Aorta (tissue), 5 donors: ENCODE measurements at regions not wholly inside any gene's neighbourhood (a gene's known extent, or its start where the extent isn't known, plus 50 kb on each side); places are given as distances from the start of the nearest gene placed in this dataset.

ENCODE experiments used
- ATAC-seq: fragments of 200-7000 bp; cut with Tn5 transposase; one replicate; pipeline ENCODE4 v1.9.1; 2022; ENCODE audit warnings: moderate library complexity; ENCODE audit not compliant: low FRiP score
- DNase-seq, 2 donors: peaks; one replicate each; pipeline ENCODE4 v3.0.0-alpha.2; 2020
- H3K27ac ChIP-seq, 2 donors: one replicate each; pipeline ENCODE4 v1.5.1; 2013; ENCODE audit warnings: low read length in 2 of 2, mild to moderate bottlenecking in 2 of 2, moderate library complexity in 2 of 2, control low read depth in 1 of 2, inconsistent platforms in 1 of 2, low read depth in 1 of 2
- H3K27me3 ChIP-seq, 2 donors: one replicate each; pipeline ENCODE4 v1.6.1; 2013; ENCODE audit warnings: control low read depth in 1 of 2, low read length in 1 of 2, mild to moderate bottlenecking in 1 of 2, moderate library complexity in 1 of 2; ENCODE audit not compliant: insufficient read depth in 2 of 2, control insufficient read depth in 1 of 2
- H3K36me3 ChIP-seq, 2 donors: one replicate each; pipeline ENCODE4 v1.6.1; 2013; ENCODE audit warnings: control low read depth in 1 of 2, low read length in 1 of 2, mild to moderate bottlenecking in 1 of 2; ENCODE audit not compliant: insufficient read depth in 2 of 2, control insufficient read depth in 1 of 2
- H3K4me1 ChIP-seq, 2 donors: one replicate each; pipeline ENCODE4 v1.6.1; 2013; ENCODE audit warnings: low read length in 2 of 2, control low read depth in 1 of 2, mild to moderate bottlenecking in 1 of 2, moderate library complexity in 1 of 2; ENCODE audit not compliant: insufficient read depth in 2 of 2, control insufficient read depth in 1 of 2
- H3K4me3 ChIP-seq, 2 donors: one replicate each; pipeline ENCODE4 v1.5.1; 2013; ENCODE audit warnings: low read length in 2 of 2, control low read depth in 1 of 2, mild to moderate bottlenecking in 1 of 2
- H3K9me3 ChIP-seq: one replicate; pipeline ENCODE4 v1.6.1; 2013; ENCODE audit warnings: mild to moderate bottlenecking, low read length; ENCODE audit not compliant: control insufficient read depth
- WGBS, 2 donors: extraction: QIAGEN DNeasy Blood & Tissue Kit; methylation state at CpG; one replicate each; pipeline ENCODE4 v1.1.7; 2013; 5-methylcytosine and 5-hydroxymethylcytosine counted together
- intact Hi-C, 2 donors: fragments of 100-400 bp; cut with DNase I; formaldehyde crosslinking; loops; one replicate each; pipeline versions ENCODE4 v1.14.2 to v1.15.0; 2022
- donor health status: healthy with polysubstance abuse.
- donor health status: Bipolar disorder and iron deficiency.
- donor health status: DM: no; HTN: no; CAD: no.
- donor health status: DM: no; HTN: no; CAD: no.
- donor health status: DM: yes; HTN: yes; CAD: no.

- WGBS, 2 donors = 89 to 92% methylated on average over 2 of the region's 2 CpGs
- no peaks in the 10 kb centered on the region for H3K4me1 ChIP-seq
These were observed 55.8 kb upstream of the CDH6 start for GRCh38 chr5:31137676-31138075.

DNA sequence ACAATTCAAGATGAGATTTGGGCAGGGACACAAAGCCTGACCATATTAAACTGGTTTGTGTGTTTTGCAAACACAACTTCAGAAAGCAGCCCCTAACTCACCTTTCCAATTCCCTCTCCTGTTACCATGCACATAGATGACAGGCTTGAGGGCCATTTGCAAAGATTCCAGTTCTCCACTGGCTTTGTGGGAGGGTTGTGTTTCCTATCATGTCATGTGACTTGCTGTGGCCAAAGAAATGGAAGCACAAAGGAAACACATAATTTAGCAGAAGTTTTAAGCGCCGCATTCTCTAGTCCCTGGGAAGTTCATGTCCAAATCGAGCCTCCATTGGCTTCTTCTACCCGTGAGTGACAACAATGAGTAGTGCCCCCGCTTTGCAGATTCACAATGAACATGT is 57.9 kb upstream of the CDH6 start:
- Histone ChIP-seq H3K4me3 (no peak overlapping the region), H3K9me3 (no peaks in the 10 kb centered on the region), H3K27ac (no peak overlapping the region), H3K4me1 (no peaks in the 10 kb centered on the region), H3K36me3 (no peaks in the 10 kb centered on the region), H3K27me3 (no peaks in the 10 kb centered on the region)
- 96 to 97% methylated on average over 5 of the region's 5 CpGs for WGBS, 2 donors
- no peak for ATAC-seq
- DNase-seq = no peak
- intact Hi-C loops = no loop called here

More at GRCh38 chr5:31137676-31138075, 55.8 kb upstream of the CDH6 start:
- H3K27me3 ChIP-seq = no peaks in the 10 kb centered on the region
- DNase-seq (no peak), ATAC-seq (no peak)
- H3K4me3 ChIP-seq = no peak overlapping the region
- intact Hi-C loops = no loop called here
- H3K36me3 ChIP-seq = no peaks in the 10 kb centered on the region
- no peak overlapping the region for H3K27ac ChIP-seq
- H3K9me3 ChIP-seq = no peaks in the 10 kb centered on the region

- 56 to 63% methylated on average over 4 of the region's 4 CpGs for WGBS, 2 donors
- Histone ChIP-seq H3K4me3 (no peak overlapping the region), H3K36me3 (no peaks in the 10 kb centered on the region), H3K27me3 (no peaks in the 10 kb centered on the region), H3K4me1 (no peaks in the 10 kb centered on the region), H3K9me3 (no peaks in the 10 kb centered on the region), H3K27ac (no peak overlapping the region)
- DNase-seq = no peak
- ATAC-seq = no peak
- intact Hi-C loops = no loop called here
These were observed 60.0 kb upstream of the CDH6 start for GRCh38 chr5:31133488-31133887.

GRCh38 chr5:31131381-31131891 is 62.0 kb upstream of the CDH6 start:
- Histone ChIP-seq H3K9me3 (no peaks in the 10 kb centered on the region), H3K4me1 (no peaks in the 10 kb centered on the region), H3K27ac (no peak overlapping the region), H3K27me3 (no peaks in the 10 kb centered on the region), H3K36me3 (no peaks in the 10 kb centered on the region), H3K4me3 (no peak overlapping the region)
- intact Hi-C loops = no loop called here
- DNase-seq = no peak
- no peak for ATAC-seq
- WGBS, 2 donors = 66 to 74% methylated on average over 10 of the region's 10 CpGs

DNA sequence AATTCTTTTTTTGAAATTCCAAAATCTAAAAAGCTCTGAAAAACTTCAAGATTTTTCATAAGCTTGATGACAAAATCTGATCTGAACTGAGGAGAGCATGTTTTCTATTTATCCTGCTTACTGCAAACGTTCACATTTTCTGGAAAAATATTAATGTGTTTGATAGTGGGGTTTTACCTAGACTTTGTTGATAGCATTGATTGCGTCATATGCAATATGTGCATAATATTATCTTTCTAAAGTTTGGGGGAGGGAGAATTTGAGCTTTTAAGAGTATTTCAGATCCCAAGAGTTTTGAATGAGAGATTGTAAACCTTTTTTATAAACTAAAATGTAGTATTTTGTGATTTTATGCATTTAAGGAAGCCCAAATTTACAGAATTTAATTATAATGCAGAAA is 62.8 kb upstream of the CDH6 start:
- WGBS, 2 donors = 81 to 87% methylated on average over 2 of the region's 2 CpGs
- intact Hi-C loops = no loop called here
- Histone ChIP-seq H3K36me3 (no peaks in the 10 kb centered on the region), H3K4me3 (no peak overlapping the region), H3K9me3 (no peaks in the 10 kb centered on the region), H3K27ac (no peak overlapping the region), H3K27me3 (no peaks in the 10 kb centered on the region), H3K4me1 (no peaks in the 10 kb centered on the region)
- DNase-seq (no peak), ATAC-seq (no peak)

GRCh38 chr5:31124651-31125305 is 68.7 kb upstream of the CDH6 start:
- intact Hi-C loops = no loop called here
- 96 to 97% methylated on average over 5 of the region's 5 CpGs for WGBS, 2 donors
- Histone ChIP-seq H3K27ac (no peak overlapping the region), H3K36me3 (no peaks in the 10 kb centered on the region), H3K4me1 (peaks cover 2 to 6% of the 10 kb centered on the region in 2 donors), H3K27me3 (no peaks in the 10 kb centered on the region), H3K4me3 (no peak overlapping the region), H3K9me3 (no peaks in the 10 kb centered on the region)
- no peak for ATAC-seq
- DNase-seq = no peak

- no peaks in the 10 kb centered on the region for H3K27me3 ChIP-seq
- H3K4me1 ChIP-seq = peaks cover 2 to 6% of the 10 kb centered on the region in 2 donors
- ATAC-seq (no peak), DNase-seq (no peak)
- 83 to 91% methylated on average over 1 of the region's 1 CpG for WGBS, 2 donors
- no peaks in the 10 kb centered on the region for H3K36me3 ChIP-seq
- no peak overlapping the region for H3K4me3 ChIP-seq
- H3K9me3 ChIP-seq = no peaks in the 10 kb centered on the region
- peak overlapping the region; percentile 67 to 82 for H3K27ac ChIP-seq
- intact Hi-C loops = no loop called here
These were observed 69.5 kb upstream of the CDH6 start for GRCh38 chr5:31124026-31124425.

DNA sequence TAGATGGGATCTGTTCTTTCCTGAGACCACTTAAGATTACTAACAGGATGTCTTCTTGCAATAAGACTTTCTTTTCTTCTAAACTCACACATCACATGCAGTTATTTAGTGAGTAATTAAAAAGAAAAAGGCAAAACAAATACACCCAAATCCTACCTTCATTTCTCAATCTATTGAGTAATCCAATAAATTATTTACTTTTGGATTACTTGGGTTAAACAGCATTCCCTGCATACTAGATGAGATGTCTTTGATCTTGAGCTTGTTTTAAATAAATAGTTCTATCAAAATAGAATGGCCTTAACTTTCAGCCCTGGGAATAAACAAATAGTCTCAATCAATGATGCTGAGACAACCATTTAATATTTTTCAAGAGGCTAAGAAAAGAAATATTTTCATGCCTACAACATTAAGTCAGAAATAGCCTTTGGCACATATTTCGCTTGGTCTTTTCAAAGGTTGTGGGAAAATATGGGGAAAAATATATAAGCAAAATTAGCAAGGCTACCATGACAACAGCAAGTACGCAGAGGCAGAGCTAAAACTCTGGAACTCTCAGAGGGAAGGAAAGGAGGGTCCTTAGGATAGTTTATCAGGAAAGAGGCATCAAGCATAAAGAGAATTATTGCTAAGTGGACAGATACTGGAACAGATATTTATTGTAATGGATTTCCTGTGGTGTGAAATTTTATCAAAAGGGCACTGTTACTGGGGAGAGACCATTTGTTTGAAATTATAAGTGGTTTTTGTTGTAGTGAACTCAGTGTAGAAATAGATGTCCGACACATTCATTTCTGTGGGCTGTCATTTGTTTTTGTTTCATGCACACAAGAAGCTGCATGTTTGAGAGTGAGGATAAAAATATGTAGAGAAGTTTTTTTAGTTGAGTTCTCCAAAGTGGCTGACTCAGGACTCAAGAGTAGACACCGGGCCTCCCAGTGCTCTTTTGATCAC is 70.2 kb upstream of the CDH6 start:
- no peaks in the 10 kb centered on the region for H3K9me3 ChIP-seq
- H3K4me1 ChIP-seq = peaks cover 2 to 6% of the 10 kb centered on the region in 2 donors
- H3K36me3 ChIP-seq = no peaks in the 10 kb centered on the region
- no peak for ATAC-seq
- 5 to 7% methylated on average over 4 of the region's 4 CpGs for WGBS, 2 donors
- peak overlapping the region; percentile 67 to 82 for H3K27ac ChIP-seq
- intact Hi-C loops = no loop called here
- H3K4me3 ChIP-seq = no peak overlapping the region
- DNase-seq = no peak
- H3K27me3 ChIP-seq = no peaks in the 10 kb centered on the region
